Fibroblast of lung (primary cell): ENCODE measurements at regions not wholly inside any gene's neighbourhood (a gene's known extent, or its start where the extent isn't known, plus 50 kb on each side); places are given as distances from the start of the nearest gene placed in this dataset.

ENCODE experiments used
- DNase-seq, 2 donors: peaks; one replicate each; pipeline versions ENCODE4 v3.0.0 to v3.0.0-alpha.2; 2010; ENCODE audit warnings: low read depth in 2 of 2
- H2AFZ ChIP-seq: 2 replicates; pipeline ENCODE4 v1.5.1; 2012; ENCODE audit warnings: low read length, control low read depth, inconsistent platforms
- H3K27ac ChIP-seq: 2 replicates; pipeline ENCODE4 v1.5.1; 2011; ENCODE audit warnings: low read length, control low read depth; ENCODE audit not compliant: insufficient read depth
- H3K27me3 ChIP-seq: 2 replicates; pipeline ENCODE4 v1.5.1; 2011; ENCODE audit warnings: mild to moderate bottlenecking, low read length; ENCODE audit not compliant: control insufficient read depth, insufficient read depth
- H3K36me3 ChIP-seq: 2 replicates; pipeline ENCODE4 v1.5.1; 2011; ENCODE audit warnings: low read length; ENCODE audit not compliant: control insufficient read depth, insufficient read depth
- H3K4me1 ChIP-seq: 2 replicates; pipeline ENCODE4 v1.5.1; 2011; ENCODE audit warnings: low read length; ENCODE audit not compliant: control insufficient read depth, insufficient read depth; ENCODE audit errors: extremely low read depth
- H3K4me2 ChIP-seq: 2 replicates; pipeline ENCODE4 v1.5.1; 2011; ENCODE audit warnings: low read length, control low read depth; ENCODE audit not compliant: insufficient read depth; ENCODE audit errors: extremely low read depth
- H3K4me3 ChIP-seq, 4 experiments: fragments of 200-600 bp in 1 of 4; sonication (generic) in 1 of 4; replicated peaks in 1 of 4; 2 replicates each; pipeline ENCODE4 v1.5.1; 2011 to 2016; ENCODE audit warnings: low read length in 4 of 4, low read depth in 3 of 4, mild to moderate bottlenecking in 3 of 4, control low read depth in 2 of 4, inconsistent platforms in 1 of 4, mixed read lengths in 1 of 4; ENCODE audit not compliant: insufficient read depth in 1 of 4; ENCODE audit errors: control extremely low read depth in 1 of 4
- H3K79me2 ChIP-seq: 2 replicates; pipeline ENCODE4 v1.5.1; 2012; ENCODE audit warnings: mild to moderate bottlenecking, low read length, inconsistent platforms; ENCODE audit not compliant: control insufficient read depth, insufficient read depth
- H3K9ac ChIP-seq: 2 replicates; pipeline ENCODE4 v1.5.1; 2011; ENCODE audit warnings: mild to moderate bottlenecking, low read length, control low read depth; ENCODE audit not compliant: insufficient read depth
- H3K9me3 ChIP-seq: 2 replicates; pipeline ENCODE4 v1.5.1; 2012; ENCODE audit warnings: low read depth, low read length; ENCODE audit not compliant: control insufficient read depth, insufficient read depth
- H4K20me1 ChIP-seq: 2 replicates; pipeline ENCODE4 v1.5.1; 2011; ENCODE audit warnings: low read length; ENCODE audit not compliant: control insufficient read depth, insufficient read depth; ENCODE audit errors: extremely low read depth
- CTCF ChIP-seq, 2 donors: IDR thresholded peaks in 1 of 2; conservative IDR thresholded peaks in 1 of 2; 1 replicate in 1 of 2; 2 replicates in 1 of 2; pipeline ENCODE4 v1.5.1; 2011 to 2012; ENCODE audit warnings: low read length in 2 of 2, control low read depth in 1 of 2, inconsistent platforms in 1 of 2, low read depth in 1 of 2, mild to moderate bottlenecking in 1 of 2
- EZH2 ChIP-seq: IDR thresholded peaks from 2 replicates; pipeline ENCODE4 v1.5.1; 2012; ENCODE audit warnings: low read length, control low read depth, mild to moderate bottlenecking; ENCODE audit errors: missing control alignments

GRCh38 chr2:176488431-176488830 is 219.2 kb downstream of the MTX2 start:
- peaks cover 7% of the 10 kb centered on the region for H3K27me3 ChIP-seq
- H3K9me3 ChIP-seq, result no peaks in the 10 kb centered on the region
- no peak overlapping the region for H3K4me3 ChIP-seq
- peak in 1 of 2 donors; percentile 87 for DNase-seq
- no peak overlapping the region for H3K4me2 ChIP-seq
- H3K27ac ChIP-seq, result no peak overlapping the region
- no peaks in the 10 kb centered on the region for H3K36me3 ChIP-seq
- H4K20me1 ChIP-seq, result no peaks in the 10 kb centered on the region
- no peak overlapping the region for H2AFZ ChIP-seq
- no peaks in the 10 kb centered on the region for H3K4me1 ChIP-seq
- no peak overlapping the region for H3K9ac ChIP-seq
- TF ChIP-seq EZH2, result no peak
- TF ChIP-seq CTCF (conservative IDR thresholded peaks at IDR 0.05 in 1 of 2, IDR thresholded peaks at IDR 0.05 in 1 of 2; ENCODE audit: low read depth in 1 of 2, low read length in 2 of 2), result no peak
- H3K79me2 ChIP-seq, result no peaks in the 10 kb centered on the region

DNA sequence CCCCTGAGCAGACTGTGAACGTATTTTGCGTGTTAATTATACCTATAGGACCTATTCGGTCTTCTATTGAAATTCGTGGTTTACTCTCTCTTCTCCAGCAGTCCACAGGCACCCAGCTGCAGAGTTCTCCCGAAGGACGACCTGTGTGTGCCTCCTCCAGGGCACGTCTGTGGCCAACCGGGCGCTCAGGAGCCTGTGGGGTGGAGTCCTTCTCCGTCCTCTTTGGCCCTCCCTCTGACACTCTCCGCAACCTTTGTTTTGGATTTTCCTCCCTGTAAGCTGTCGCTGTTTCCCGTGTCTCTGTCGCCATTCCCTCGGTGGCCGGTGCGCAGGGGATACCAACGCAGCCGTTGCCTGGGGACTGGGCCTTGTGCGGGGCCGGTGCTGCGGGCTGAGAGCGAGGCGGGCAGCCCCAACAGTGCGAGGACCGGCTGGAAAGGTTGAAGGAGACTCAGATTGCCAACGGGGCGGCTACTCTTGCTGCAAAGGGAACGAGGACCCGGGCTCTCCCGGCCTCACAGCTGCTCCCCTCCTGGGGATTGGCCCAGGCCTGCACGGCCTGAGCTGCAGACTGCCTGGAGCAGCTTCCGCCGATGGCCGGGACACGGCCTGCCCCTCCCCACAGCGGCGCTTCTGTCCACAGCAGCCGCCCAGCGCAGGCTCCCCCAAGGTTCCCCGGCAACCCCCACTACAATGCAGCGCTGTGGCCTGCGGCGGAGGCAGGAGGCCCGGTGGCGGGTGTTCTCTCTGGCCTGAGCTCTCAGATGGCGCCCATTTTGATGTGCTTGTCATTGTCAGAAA is 221.0 kb downstream of the MTX2 start:
- no peak overlapping the region for H2AFZ ChIP-seq
- no peaks in the 10 kb centered on the region for H3K9me3 ChIP-seq
- TF ChIP-seq CTCF (conservative IDR thresholded peaks at IDR 0.05 in 1 of 2, IDR thresholded peaks at IDR 0.05 in 1 of 2; ENCODE audit: low read depth in 1 of 2, low read length in 2 of 2) (no peak), EZH2 (no peak)
- H3K4me2 ChIP-seq, result no peak overlapping the region
- no peaks in the 10 kb centered on the region for H4K20me1 ChIP-seq
- H3K79me2 ChIP-seq, result no peaks in the 10 kb centered on the region
- DNase-seq, result peak; percentile 2 to 74
- no peak overlapping the region for H3K4me3 ChIP-seq
- no peaks in the 10 kb centered on the region for H3K4me1 ChIP-seq
- H3K9ac ChIP-seq, result no peak overlapping the region
- H3K27ac ChIP-seq, result no peak overlapping the region
- no peaks in the 10 kb centered on the region for H3K36me3 ChIP-seq
- H3K27me3 ChIP-seq, result peaks cover 7% of the 10 kb centered on the region

DNA sequence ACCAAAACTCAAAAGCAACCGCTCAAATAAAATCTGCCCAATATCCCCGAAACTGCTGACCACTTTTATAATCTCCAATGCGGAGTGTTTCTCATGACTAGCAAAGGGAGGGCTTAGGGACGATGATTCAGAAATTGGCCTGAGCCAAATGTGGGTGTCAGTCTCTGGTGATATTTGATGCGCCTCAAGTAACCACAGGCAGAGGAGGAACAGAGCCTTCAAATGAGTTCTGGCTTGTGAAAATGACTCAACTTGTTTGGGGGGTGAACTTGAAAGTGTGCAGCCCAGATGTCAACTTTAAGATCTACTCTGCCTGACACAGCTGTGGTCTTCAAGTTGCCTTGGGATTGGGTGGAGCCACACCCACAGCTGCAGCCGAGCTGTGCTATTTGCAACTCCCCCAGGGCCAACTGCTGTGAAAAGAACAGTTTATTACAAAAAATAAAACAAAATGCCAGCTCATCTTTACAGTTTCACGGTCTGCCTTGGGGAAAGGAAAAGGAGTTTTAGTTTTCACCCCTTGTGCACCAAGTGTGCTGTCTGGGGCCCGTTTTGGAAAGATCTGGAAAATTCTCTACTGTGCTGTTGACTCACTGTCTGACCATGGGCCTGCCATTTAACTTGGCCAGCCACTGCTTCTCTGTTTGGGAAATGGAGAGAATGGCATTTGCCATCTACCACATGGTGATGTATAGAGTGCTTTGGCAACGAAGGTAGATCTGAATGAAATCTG is 222.1 kb downstream of the MTX2 start:
- no peaks in the 10 kb centered on the region for H4K20me1 ChIP-seq
- TF ChIP-seq EZH2 (no peak), CTCF (conservative IDR thresholded peaks at IDR 0.05 in 1 of 2, IDR thresholded peaks at IDR 0.05 in 1 of 2; ENCODE audit: low read depth in 1 of 2, low read length in 2 of 2) (no peak)
- peak; percentile 97 to 100 for DNase-seq
- peak overlapping the region; percentile 54 for H3K4me2 ChIP-seq
- H3K9me3 ChIP-seq, result no peaks in the 10 kb centered on the region
- H3K36me3 ChIP-seq, result no peaks in the 10 kb centered on the region
- peaks cover 8% of the 10 kb centered on the region for H3K27me3 ChIP-seq
- no peaks in the 10 kb centered on the region for H3K4me1 ChIP-seq
- H3K27ac ChIP-seq, result no peak overlapping the region
- no peaks in the 10 kb centered on the region for H3K79me2 ChIP-seq
- H2AFZ ChIP-seq, result no peak overlapping the region
- no peak overlapping the region for H3K4me3 ChIP-seq
- no peak overlapping the region for H3K9ac ChIP-seq
